ENCODE measurements at regions not wholly inside any gene's neighbourhood (a gene's known extent, or its start where the extent isn't known, plus 50 kb on each side); places are given as distances from the start of the nearest gene placed in this dataset.

- H3K27me3 ChIP-seq (replicated peaks in 1 of 4; ENCODE audit: control insufficient read depth in 3 of 4, extremely low read depth in 1 of 4, insufficient read depth in 3 of 4, low read length in 3 of 4): no peaks in the 10 kb centered on the region
- no peaks in the 10 kb centered on the region for H3K9me3 ChIP-seq (ENCODE audit: insufficient read depth in 2 of 2, low read depth in 1 of 2, low read length in 1 of 2)
- FAIRE-seq (no peak), DNase-seq (ENCODE audit: low read depth in 1 of 2, low spot score in 2 of 2) (no peak)
- H3K23ac ChIP-seq (ENCODE audit: insufficient read length): no peak overlapping the region
- H2BK120ac ChIP-seq (replicated peaks; ENCODE audit: low read depth, low read length): no peak overlapping the region
- no peaks in the 10 kb centered on the region for H3K23me2 ChIP-seq (ENCODE audit: low read depth, low read length)
- no peak overlapping the region for H3K27ac ChIP-seq (ENCODE audit: low read depth, low read length)
- H4K91ac ChIP-seq (replicated peaks; ENCODE audit: insufficient read length, low read length): no peak overlapping the region
- no peak overlapping the region for H4K5ac ChIP-seq (ENCODE audit: insufficient read length, low read depth, low read length)
- no peak overlapping the region for H3K9ac ChIP-seq (replicated peaks in 1 of 4; ENCODE audit: extremely low read depth in 1 of 4, low read depth in 3 of 4, low read length in 3 of 4)
- CTCF ChIA-PET (ENCODE audit: partially characterized antibody): interaction anchor here (1.1 kb wide), 1 partner anchor 71 kb away, joined by 3 read pairs; no protein-coding TSS in a partner anchor
- no peak overlapping the region for H2BK20ac ChIP-seq (ENCODE audit: low read length)
- no peak overlapping the region for H2BK15ac ChIP-seq (ENCODE audit: low read length)
- H3K79me1 ChIP-seq (ENCODE audit: low read depth, low read length): no peaks in the 10 kb centered on the region
- H4K8ac ChIP-seq (ENCODE audit: extremely low read depth, insufficient read depth, low read length): no peak overlapping the region
- POLR2A ChIA-PET (ENCODE audit: partially characterized antibody): no interaction called here
- no peak overlapping the region for H2AFZ ChIP-seq (ENCODE audit: low read length)
- H2BK12ac ChIP-seq (ENCODE audit: low read depth, low read length): no peak overlapping the region
- H3K4ac ChIP-seq (replicated peaks; ENCODE audit: insufficient read length, low read depth, low read length): no peak overlapping the region
- no peak overlapping the region for H3K18ac ChIP-seq (ENCODE audit: extremely low read depth, low read length)
- H3K4me1 ChIP-seq (replicated peaks in 1 of 4; ENCODE audit: control insufficient read depth in 3 of 4, insufficient read depth in 4 of 4, low read length in 3 of 4): no peaks in the 10 kb centered on the region
- WGBS, 2 experiments (ENCODE audit: extremely low coverage in 1 of 2, insufficient coverage in 1 of 2, insufficient read length in 1 of 2, insufficient replicate concordance in 2 of 2, low coverage in 1 of 2, low lambda C conversion rate in 2 of 2, missing lambda C conversion rate in 1 of 2): 94% methylated on average over 6 of the region's 7 CpGs; no CpG with 5 or more reads in 1 of the 2 experiments
- no peak overlapping the region for H3K14ac ChIP-seq (ENCODE audit: insufficient read length)
- no peaks in the 10 kb centered on the region for H4K20me1 ChIP-seq (replicated peaks in 1 of 2; ENCODE audit: control insufficient read depth in 1 of 2, insufficient read depth in 2 of 2, low read length in 2 of 2)
- H3K36me3 ChIP-seq (ENCODE audit: control insufficient read depth in 2 of 4, insufficient read depth in 4 of 4, low read length in 3 of 4): no peaks in the 10 kb centered on the region
- H3K4me3 ChIP-seq (ENCODE audit: extremely low read depth in 1 of 4, insufficient read depth in 2 of 4, low read depth in 3 of 4, low read length in 4 of 4): no peak overlapping the region
- H2BK5ac ChIP-seq (ENCODE audit: low read depth, low read length): no peak overlapping the region
- no peak overlapping the region for H3K4me2 ChIP-seq (ENCODE audit: insufficient read depth in 1 of 2, low read depth in 2 of 2, low read length in 2 of 2)
- H3K56ac ChIP-seq (replicated peaks; ENCODE audit: insufficient read length, low read depth, low read length): no peak overlapping the region
- no peak overlapping the region for H2AK5ac ChIP-seq (ENCODE audit: low read depth, low read length)
- no peaks in the 10 kb centered on the region for H3K79me2 ChIP-seq (ENCODE audit: control insufficient read depth in 1 of 2, insufficient read depth in 2 of 2, low read length in 2 of 2)
- no peak for TF ChIP-seq TCF12 (IDR thresholded peaks at IDR 0.05; ENCODE audit: low read depth, low read length)
- no peak for TF ChIP-seq GABPA (IDR thresholded peaks at IDR 0.05; ENCODE audit: borderline replicate concordance, insufficient read depth, low read length)
- no peak for TF ChIP-seq SIX5 (IDR thresholded peaks at IDR 0.05; ENCODE audit: low read depth, low read length)
- TF ChIP-seq BCL11A (IDR thresholded peaks at IDR 0.05; ENCODE audit: low read depth in 2 of 2, low read length in 2 of 2): no peak
- no peak for TF ChIP-seq MAX (IDR thresholded peaks at IDR 0.05)
- no peak for TF ChIP-seq RNF2 (IDR thresholded peaks at IDR 0.05; ENCODE audit: borderline replicate concordance, low read depth, low read length, missing control alignments, poor library complexity, severe bottlenecking)
- TF ChIP-seq SIN3A (conservative IDR thresholded peaks at IDR 0.05 in 1 of 2, IDR thresholded peaks at IDR 0.05 in 1 of 2; ENCODE audit: low read depth in 1 of 2, low read length in 2 of 2): no peak
- TF ChIP-seq KDM4A (IDR thresholded peaks at IDR 0.05; ENCODE audit: low read depth, low read length, severe bottlenecking): no peak
- no peak for TF ChIP-seq SAP30 (IDR thresholded peaks at IDR 0.05; ENCODE audit: insufficient read depth, insufficient replicate concordance, low read length)
- TF ChIP-seq KDM5A (IDR thresholded peaks at IDR 0.05; ENCODE audit: low read length): no peak
- TF ChIP-seq CREB1 (IDR thresholded peaks at IDR 0.05): no peak
- no peak for TF ChIP-seq KDM1A (IDR thresholded peaks at IDR 0.05; ENCODE audit: borderline replicate concordance, low read length)
- TF ChIP-seq SRF (IDR thresholded peaks at IDR 0.05; ENCODE audit: low read depth, low read length): no peak
Observed at GRCh38 chr3:102599819-102600576, 165.2 kb downstream of the ZPLD1 start.
